ENCODE measurements at regions not wholly inside any gene's neighbourhood (a gene's known extent, or its start where the extent isn't known, plus 50 kb on each side); places are given as distances from the start of the nearest gene placed in this dataset.

- H3K4me3 ChIP-seq, result no peak overlapping the region
- TF ChIP-seq CTCF (IDR thresholded peaks at IDR 0.05) (no peak), POLR2A (IDR thresholded peaks at IDR 0.05) (no peak)
- DNase-seq, result no peak
- H3K27ac ChIP-seq, result no peak overlapping the region
- WGBS, 4 donors, result 80 to 86% (median 83%) methylated on average over 12 of the region's 12 CpGs
- ATAC-seq, result no peak
- peaks cover 0 to 30% (median 5%) of the 10 kb centered on the region in 9 donors for H3K27me3 ChIP-seq
- H3K4me1 ChIP-seq, result no peaks in the 10 kb centered on the region
- no peaks in the 10 kb centered on the region for H3K36me3 ChIP-seq
- no peaks in the 10 kb centered on the region for H3K9me3 ChIP-seq
- intact Hi-C loops (cut with DNase I), result no loop called here
These were observed 143.7 kb downstream of the AACS start for GRCh38 chr12:125208942-125209341.

- WGBS, 4 donors, result 71 to 76% (median 75%) methylated on average over 8 of the region's 8 CpGs
- no peaks in the 10 kb centered on the region for H3K4me1 ChIP-seq
- H3K27ac ChIP-seq, result no peak overlapping the region
- intact Hi-C loops (cut with DNase I), result no loop called here
- no peaks in the 10 kb centered on the region for H3K9me3 ChIP-seq
- peaks cover 0 to 30% (median 5%) of the 10 kb centered on the region in 9 donors for H3K27me3 ChIP-seq
- DNase-seq, result no peak
- H3K36me3 ChIP-seq, result no peaks in the 10 kb centered on the region
- H3K4me3 ChIP-seq, result no peak overlapping the region
- ATAC-seq, result no peak
- no peak for TF ChIP-seq POLR2A (IDR thresholded peaks at IDR 0.05)
- no peak for TF ChIP-seq CTCF (IDR thresholded peaks at IDR 0.05)
These were observed 145.0 kb downstream of the AACS start for GRCh38 chr12:125210104-125210755.

- H3K9me3 ChIP-seq, result no peaks in the 10 kb centered on the region
- H3K4me1 ChIP-seq, result no peaks in the 10 kb centered on the region
- no peak for TF ChIP-seq POLR2A (IDR thresholded peaks at IDR 0.05)
- TF ChIP-seq CTCF (IDR thresholded peaks at IDR 0.05), result no peak
- no peaks in the 10 kb centered on the region for H3K36me3 ChIP-seq
- ATAC-seq, result no peak
- no peak overlapping the region for H3K27ac ChIP-seq
- H3K27me3 ChIP-seq, result peaks cover 0 to 29% (median 0%) of the 10 kb centered on the region in 9 donors
- H3K4me3 ChIP-seq, result no peak overlapping the region
- intact Hi-C loops (cut with DNase I), result no loop called here
- 49 to 67% (median 58%) methylated on average over 7 of the region's 7 CpGs for WGBS, 4 donors
- DNase-seq, result no peak
These were observed 146.2 kb downstream of the AACS start for GRCh38 chr12:125211464-125211863.

- no peak overlapping the region for H3K4me3 ChIP-seq
- H3K4me1 ChIP-seq, result no peaks in the 10 kb centered on the region
- ATAC-seq (no peak), DNase-seq (no peak)
- no peaks in the 10 kb centered on the region for H3K9me3 ChIP-seq
- intact Hi-C loops (cut with DNase I), result no loop called here
- TF ChIP-seq POLR2A (IDR thresholded peaks at IDR 0.05), result no peak
- TF ChIP-seq CTCF (IDR thresholded peaks at IDR 0.05), result no peak
- no peaks in the 10 kb centered on the region for H3K36me3 ChIP-seq
- H3K27me3 ChIP-seq, result peaks cover 0 to 23% (median 3%) of the 10 kb centered on the region in 9 donors
- H3K27ac ChIP-seq, result no peak overlapping the region
- WGBS, 4 donors, result 59 to 83% (median 78%) methylated on average over 3 to 5 of the region's 5 CpGs
These were observed 149.1 kb downstream of the AACS start for GRCh38 chr12:125214289-125214688.

All from heart left ventricle (tissue), 16 donors.